Transverse colon (tissue), 4 donors: ENCODE measurements at regions not wholly inside any gene's neighbourhood (a gene's known extent, or its start where the extent isn't known, plus 50 kb on each side); places are given as distances from the start of the nearest gene placed in this dataset.
"Not testable (repeated sequence)": the region's sequence is repeated elsewhere in the genome, so short reads cannot be mapped to it uniquely, and the experiment has no call there.

Experiments used
- DNase-seq: peaks from one replicate; pipeline ENCODE4 v3.0.0-alpha.2; 2019
- H3K27ac ChIP-seq, 4 donors: fragments of 200-600 bp; sonication (generic); 2 replicates each; pipeline ENCODE4 v1.5.1; 2016 to 2018; ENCODE audit warnings: inconsistent platforms in 4 of 4
- H3K27me3 ChIP-seq: fragments of 200-600 bp; sonication (generic); 2 replicates; pipeline ENCODE4 v1.5.1; 2017; ENCODE audit warnings: inconsistent platforms
- H3K36me3 ChIP-seq, 4 donors: fragments of 200-600 bp; sonication (generic); 2 replicates each; pipeline ENCODE4 v1.5.1; 2017 to 2019; ENCODE audit warnings: inconsistent platforms in 4 of 4
- H3K4me1 ChIP-seq, 4 donors: fragments of 200-600 bp; sonication (generic); 2 replicates each; pipeline ENCODE4 v1.5.1; 2017 to 2020; ENCODE audit warnings: inconsistent platforms in 4 of 4
- H3K4me3 ChIP-seq, 4 donors: fragments of 200-600 bp; sonication (generic); 1 replicate in 1 of 4; 2 replicates in 3 of 4; pipeline versions ENCODE4 v1.5.1 to v1.6.1; 2017 to 2019; ENCODE audit warnings: inconsistent platforms in 4 of 4
- H3K9me3 ChIP-seq, 2 donors: fragments of 200-600 bp; sonication (generic); 2 replicates each; pipeline ENCODE4 v1.5.1; 2017 to 2019; ENCODE audit warnings: inconsistent platforms in 2 of 2
- CTCF ChIP-seq, 5 experiments: fragments of 200-600 bp in 3 of 5; fragments of 450-650 bp in 2 of 5; sonication (generic) in 3 of 5; IDR thresholded peaks; 1 replicate in 2 of 5; 2 replicates in 3 of 5; pipeline ENCODE4 v1.5.1; 2016 to 2017; ENCODE audit warnings: antibody characterized with exemption in 5 of 5, inconsistent platforms in 3 of 5, mild to moderate bottlenecking in 2 of 5, moderate library complexity in 1 of 5
- EP300 ChIP-seq: sonication (generic); formaldehyde crosslinking; IDR thresholded peaks from one replicate; pipeline ENCODE4 v1.6.1; 2017; ENCODE audit warnings: antibody characterized with exemption, low read depth
- POLR2A ChIP-seq: fragments of 450-650 bp; IDR thresholded peaks from one replicate; pipeline ENCODE4 v1.6.1; 2016; ENCODE audit warnings: antibody characterized with exemption, mild to moderate bottlenecking, moderate library complexity
- POLR2AphosphoS5 ChIP-seq, 3 donors: sonication (generic); formaldehyde crosslinking; IDR thresholded peaks; one replicate each; pipeline ENCODE4 v1.6.1; 2016; ENCODE audit warnings: antibody characterized with exemption in 3 of 3
- WGBS, 2 donors: methylation state at CpG; one replicate each; pipeline ENCODE4 v1.1.5; 2018; ENCODE audit warnings: low coverage in 1 of 2; 5-methylcytosine and 5-hydroxymethylcytosine counted together
- in situ Hi-C, 4 donors: fragments of 200-750 bp; cut with MboI; loops; one replicate each; pipeline versions ENCODE4 v1.15.0 to v1.15.1; 2017; ENCODE audit warnings: low sequenced_read_pairs in 3 of 4, low pct_ligation_motif_present in 1 of 4, low pct_unique_long_range_greater_than_20kb in 1 of 4
- intact Hi-C: fragments of 100-400 bp; cut with DNase I; formaldehyde crosslinking; loops from one replicate; pipeline ENCODE4 v1.15.1; 2023; ENCODE audit warnings: low total_unique reads

- no peaks in the 10 kb centered on the region for H3K36me3 ChIP-seq
- H3K27me3 ChIP-seq: no peaks in the 10 kb centered on the region
- no peaks in the 10 kb centered on the region for H3K9me3 ChIP-seq
- in situ Hi-C loops: no loop called here
- H3K4me1 ChIP-seq: no peaks in the 10 kb centered on the region
- intact Hi-C loops: no loop called here
- no peak for DNase-seq
- no peak overlapping the region for H3K27ac ChIP-seq
- 0% methylated on average over 1 of the region's 1 CpG; no CpG with 5 or more reads in 1 of the 2 donors for WGBS, 2 donors
- H3K4me3 ChIP-seq: no peak overlapping the region
- TF ChIP-seq POLR2AphosphoS5 (IDR thresholded peaks at IDR 0.05) (no peak), CTCF (IDR thresholded peaks at IDR 0.05) (no peak), POLR2A (no peak), EP300 (no peak)
Observed at GRCh38 chr13:100788540-100788939, 113.9 kb upstream of the TMTC4 start.

- Histone ChIP-seq H3K4me3 (no peak overlapping the region), H3K36me3 (no peaks in the 10 kb centered on the region), H3K27ac (no peak overlapping the region), H3K4me1 (no peaks in the 10 kb centered on the region), H3K9me3 (no peaks in the 10 kb centered on the region), H3K27me3 (no peaks in the 10 kb centered on the region)
- intact Hi-C loops (no loop called here), in situ Hi-C loops (no loop called here)
- 78 to 86% methylated on average over 1 of the region's 1 CpG for WGBS, 2 donors
- TF ChIP-seq EP300 (no peak), CTCF (IDR thresholded peaks at IDR 0.05) (no peak), POLR2A (no peak), POLR2AphosphoS5 (IDR thresholded peaks at IDR 0.05) (no peak)
- DNase-seq: no peak
Observed at GRCh38 chr13:100787899-100788298, 113.3 kb upstream of the TMTC4 start.

GRCh38 chr13:100776686-100777085 lies 102.1 kb upstream of the TMTC4 start:
- H3K27me3 ChIP-seq, intact Hi-C loops, H3K36me3 ChIP-seq, H3K4me3 ChIP-seq, DNase-seq, H3K27ac ChIP-seq, H3K9me3 ChIP-seq, in situ Hi-C loops, H3K4me1 ChIP-seq: not testable (repeated sequence)
- 92 to 94% methylated on average over 2 of the region's 2 CpGs for WGBS, 2 donors

- intact Hi-C loops: no loop called here
- WGBS, 2 donors: 67 to 87% methylated on average over 5 to 13 of the region's 13 CpGs
- no peak for TF ChIP-seq CTCF (IDR thresholded peaks at IDR 0.05)
- no peak for TF ChIP-seq POLR2A
- TF ChIP-seq EP300: no peak
- no peak for TF ChIP-seq POLR2AphosphoS5 (IDR thresholded peaks at IDR 0.05)
Observed at GRCh38 chr13:100773923-100774663, 99.5 kb upstream of the TMTC4 start.

GRCh38 chr13:100773429-100773828 lies 98.8 kb upstream of the TMTC4 start:
- intact Hi-C loops: no loop called here
- 93% methylated on average over 3 of the region's 3 CpGs; no CpG with 5 or more reads in 1 of the 2 donors for WGBS, 2 donors

More at GRCh38 chr13:100773923-100774663, 99.5 kb upstream of the TMTC4 start:
- Histone ChIP-seq H3K4me1 (no peaks in the 10 kb centered on the region), H3K27me3 (no peaks in the 10 kb centered on the region), H3K36me3 (no peaks in the 10 kb centered on the region), H3K27ac (no peak overlapping the region), H3K4me3 (no peak overlapping the region), H3K9me3 (no peaks in the 10 kb centered on the region)
- in situ Hi-C loops: no loop called here
- no peak for DNase-seq

More at GRCh38 chr13:100773429-100773828, 98.8 kb upstream of the TMTC4 start:
- no peaks in the 10 kb centered on the region for H3K27me3 ChIP-seq
- in situ Hi-C loops: no loop called here
- no peak for DNase-seq
- no peaks in the 10 kb centered on the region for H3K36me3 ChIP-seq
- no peaks in the 10 kb centered on the region for H3K9me3 ChIP-seq
- H3K4me1 ChIP-seq: no peaks in the 10 kb centered on the region
- H3K27ac ChIP-seq: no peak overlapping the region
- H3K4me3 ChIP-seq: no peak overlapping the region
- no peak for TF ChIP-seq POLR2A
- TF ChIP-seq POLR2AphosphoS5 (IDR thresholded peaks at IDR 0.05): no peak
- no peak for TF ChIP-seq CTCF (IDR thresholded peaks at IDR 0.05)
- TF ChIP-seq EP300: no peak
